ENCODE measurements at regions not wholly inside any gene's neighbourhood (a gene's known extent, or its start where the extent isn't known, plus 50 kb on each side); places are given as distances from the start of the nearest gene placed in this dataset.

GRCh38 chr2:156191527-156191926, 141.0 kb downstream of the NR4A2 start:
- Mint-ChIP-seq H3K27ac (no peak overlapping the region), H3K27me3 (ENCODE audit: low read depth) (no peaks in the 10 kb centered on the region), H3K4me1 (ENCODE audit: low read depth) (peaks cover 16% of the 10 kb centered on the region), H3K4me3 (no peak overlapping the region), H3K9me3 (no peaks in the 10 kb centered on the region), H3K36me3 (ENCODE audit: insufficient read depth in 2 of 2) (no peaks in the 10 kb centered on the region)
- DNase-seq (no peak), ATAC-seq (replicated peaks in 1 of 2) (no peak)

- H3K27ac Mint-ChIP-seq: no peak overlapping the region
- DNase-seq (no peak), ATAC-seq (replicated peaks in 1 of 2) (no peak)
- H3K4me1 Mint-ChIP-seq (ENCODE audit: low read depth): peaks cover 16% of the 10 kb centered on the region
- no peaks in the 10 kb centered on the region for H3K36me3 Mint-ChIP-seq (ENCODE audit: insufficient read depth in 2 of 2)
- no peaks in the 10 kb centered on the region for H3K27me3 Mint-ChIP-seq (ENCODE audit: low read depth)
- H3K9me3 Mint-ChIP-seq: no peaks in the 10 kb centered on the region
- no peak overlapping the region for H3K4me3 Mint-ChIP-seq
Observed at GRCh38 chr2:156190517-156190916, 142.0 kb downstream of the NR4A2 start.

GRCh38 chr2:156189584-156189983, 142.9 kb downstream of the NR4A2 start:
- no peaks in the 10 kb centered on the region for H3K9me3 Mint-ChIP-seq
- ATAC-seq (replicated peaks in 1 of 2) (no peak), DNase-seq (no peak)
- H3K4me1 Mint-ChIP-seq (ENCODE audit: low read depth): peaks cover 16% of the 10 kb centered on the region
- H3K4me3 Mint-ChIP-seq: no peak overlapping the region
- H3K27ac Mint-ChIP-seq: no peak overlapping the region
- H3K27me3 Mint-ChIP-seq (ENCODE audit: low read depth): no peaks in the 10 kb centered on the region
- no peaks in the 10 kb centered on the region for H3K36me3 Mint-ChIP-seq (ENCODE audit: insufficient read depth in 2 of 2)

GRCh38 chr2:156189143-156189542, 143.4 kb downstream of the NR4A2 start:
- Mint-ChIP-seq H3K27me3 (ENCODE audit: low read depth) (no peaks in the 10 kb centered on the region), H3K36me3 (ENCODE audit: insufficient read depth in 2 of 2) (no peaks in the 10 kb centered on the region), H3K4me1 (ENCODE audit: low read depth) (peaks cover 16% of the 10 kb centered on the region), H3K27ac (no peak overlapping the region), H3K9me3 (no peaks in the 10 kb centered on the region), H3K4me3 (no peak overlapping the region)
- DNase-seq: no peak
- ATAC-seq (replicated peaks in 1 of 2): no peak

- no peaks in the 10 kb centered on the region for H3K4me1 Mint-ChIP-seq (ENCODE audit: low read depth)
- peaks cover 8% of the 10 kb centered on the region for H3K27me3 Mint-ChIP-seq (ENCODE audit: low read depth)
- no peaks in the 10 kb centered on the region for H3K36me3 Mint-ChIP-seq (ENCODE audit: insufficient read depth in 2 of 2)
- no peak overlapping the region for H3K4me3 Mint-ChIP-seq
- DNase-seq (no peak), ATAC-seq (replicated peaks in 1 of 2) (no peak)
- no peak overlapping the region for H3K27ac Mint-ChIP-seq
- no peaks in the 10 kb centered on the region for H3K9me3 Mint-ChIP-seq
Observed at GRCh38 chr2:156182132-156182531, 150.4 kb downstream of the NR4A2 start.

- Mint-ChIP-seq H3K36me3 (ENCODE audit: insufficient read depth in 2 of 2) (no peaks in the 10 kb centered on the region), H3K9me3 (no peaks in the 10 kb centered on the region), H3K4me3 (no peak overlapping the region), H3K27ac (no peak overlapping the region), H3K27me3 (ENCODE audit: low read depth) (peaks cover 8% of the 10 kb centered on the region), H3K4me1 (ENCODE audit: low read depth) (no peaks in the 10 kb centered on the region)
- ATAC-seq (replicated peaks in 1 of 2) (no peak), DNase-seq (no peak)
Observed at GRCh38 chr2:156181208-156181607, 151.3 kb downstream of the NR4A2 start.

- Mint-ChIP-seq H3K36me3 (ENCODE audit: insufficient read depth in 2 of 2) (no peaks in the 10 kb centered on the region), H3K27ac (no peak overlapping the region), H3K9me3 (no peaks in the 10 kb centered on the region), H3K4me1 (ENCODE audit: low read depth) (no peaks in the 10 kb centered on the region), H3K27me3 (ENCODE audit: low read depth) (no peaks in the 10 kb centered on the region), H3K4me3 (no peak overlapping the region)
- DNase-seq: no peak
- ATAC-seq (replicated peaks in 1 of 2): no peak
Observed at GRCh38 chr2:156177654-156178053, 154.9 kb downstream of the NR4A2 start.

GRCh38 chr2:156175946-156176345, 156.6 kb downstream of the NR4A2 start:
- H3K4me1 Mint-ChIP-seq (ENCODE audit: low read depth): no peaks in the 10 kb centered on the region
- ATAC-seq (replicated peaks in 1 of 2): no peak
- H3K36me3 Mint-ChIP-seq (ENCODE audit: insufficient read depth in 2 of 2): no peaks in the 10 kb centered on the region
- no peak for DNase-seq
- no peak overlapping the region for H3K4me3 Mint-ChIP-seq
- H3K9me3 Mint-ChIP-seq: peaks cover 0 to 4% of the 10 kb centered on the region in 2 donors
- H3K27me3 Mint-ChIP-seq (ENCODE audit: low read depth): no peaks in the 10 kb centered on the region
- H3K27ac Mint-ChIP-seq: no peak overlapping the region

- ATAC-seq (replicated peaks in 1 of 2) (no peak), DNase-seq (no peak)
- H3K36me3 Mint-ChIP-seq (ENCODE audit: insufficient read depth in 2 of 2): no peaks in the 10 kb centered on the region
- no peak overlapping the region for H3K4me3 Mint-ChIP-seq
- no peaks in the 10 kb centered on the region for H3K27me3 Mint-ChIP-seq (ENCODE audit: low read depth)
- peaks cover 0 to 4% of the 10 kb centered on the region in 2 donors for H3K9me3 Mint-ChIP-seq
- no peaks in the 10 kb centered on the region for H3K4me1 Mint-ChIP-seq (ENCODE audit: low read depth)
- H3K27ac Mint-ChIP-seq: no peak overlapping the region
Observed at GRCh38 chr2:156170929-156171328, 161.6 kb downstream of the NR4A2 start.

GRCh38 chr2:156165742-156166141, 166.8 kb downstream of the NR4A2 start:
- ATAC-seq (replicated peaks in 1 of 2) (no peak), DNase-seq (no peak)
- Mint-ChIP-seq H3K36me3 (ENCODE audit: insufficient read depth in 2 of 2) (no peaks in the 10 kb centered on the region), H3K4me3 (no peak overlapping the region), H3K27ac (no peak overlapping the region), H3K4me1 (ENCODE audit: low read depth) (no peaks in the 10 kb centered on the region), H3K9me3 (no peaks in the 10 kb centered on the region), H3K27me3 (ENCODE audit: low read depth) (peaks cover 15% of the 10 kb centered on the region)

GRCh38 chr2:156164091-156164720, 168.3 kb downstream of the NR4A2 start:
- H3K27ac Mint-ChIP-seq: no peak overlapping the region
- H3K9me3 Mint-ChIP-seq: no peaks in the 10 kb centered on the region
- H3K36me3 Mint-ChIP-seq (ENCODE audit: insufficient read depth in 2 of 2): no peaks in the 10 kb centered on the region
- H3K27me3 Mint-ChIP-seq (ENCODE audit: low read depth): peaks cover 15% of the 10 kb centered on the region
- no peaks in the 10 kb centered on the region for H3K4me1 Mint-ChIP-seq (ENCODE audit: low read depth)
- ATAC-seq (replicated peaks in 1 of 2): no peak
- DNase-seq: no peak
- H3K4me3 Mint-ChIP-seq: no peak overlapping the region

- Mint-ChIP-seq H3K36me3 (ENCODE audit: insufficient read depth in 2 of 2) (no peaks in the 10 kb centered on the region), H3K4me3 (no peak overlapping the region), H3K27ac (no peak overlapping the region), H3K27me3 (ENCODE audit: low read depth) (peaks cover 6% of the 10 kb centered on the region), H3K4me1 (ENCODE audit: low read depth) (no peaks in the 10 kb centered on the region), H3K9me3 (no peaks in the 10 kb centered on the region)
- DNase-seq: no peak
- no peak for ATAC-seq (replicated peaks in 1 of 2)
Observed at GRCh38 chr2:156158808-156159207, 173.7 kb downstream of the NR4A2 start.

GRCh38 chr2:156157670-156158069, 174.9 kb downstream of the NR4A2 start:
- H3K27ac Mint-ChIP-seq: no peak overlapping the region
- H3K36me3 Mint-ChIP-seq (ENCODE audit: insufficient read depth in 2 of 2): no peaks in the 10 kb centered on the region
- no peak overlapping the region for H3K4me3 Mint-ChIP-seq
- DNase-seq (no peak), ATAC-seq (replicated peaks in 1 of 2) (no peak)
- peaks cover 6% of the 10 kb centered on the region for H3K27me3 Mint-ChIP-seq (ENCODE audit: low read depth)
- H3K4me1 Mint-ChIP-seq (ENCODE audit: low read depth): no peaks in the 10 kb centered on the region
- no peaks in the 10 kb centered on the region for H3K9me3 Mint-ChIP-seq

GRCh38 chr2:156156580-156156979, 175.9 kb downstream of the NR4A2 start:
- Mint-ChIP-seq H3K36me3 (ENCODE audit: insufficient read depth in 2 of 2) (no peaks in the 10 kb centered on the region), H3K27ac (no peak overlapping the region), H3K4me1 (ENCODE audit: low read depth) (no peaks in the 10 kb centered on the region), H3K27me3 (ENCODE audit: low read depth) (no peaks in the 10 kb centered on the region), H3K4me3 (no peak overlapping the region), H3K9me3 (no peaks in the 10 kb centered on the region)
- DNase-seq (no peak), ATAC-seq (replicated peaks in 1 of 2) (no peak)

All from activated T-cell treated with anti-CD3 and anti-CD28 coated beads, Interleukin-2, amount 50 U/mL, for 72 hours (primary cell).